GM12878 (cell line): ENCODE measurements at regions not wholly inside any gene's neighbourhood (a gene's known extent, or its start where the extent isn't known, plus 50 kb on each side); places are given as distances from the start of the nearest gene placed in this dataset.

Experiments
- CHD2 ChIP-seq: IDR thresholded peaks from 2 replicates; pipeline ENCODE4 v1.6.1; 2011; ENCODE audit warnings: low read depth, low read length, improper control_type of control experiment, borderline replicate concordance
- CTCF ChIP-seq, 3 experiments: IDR thresholded peaks in 2 of 3; conservative IDR thresholded peaks in 1 of 3; 2 replicates each; pipeline ENCODE4 v1.5.1; 2011; ENCODE audit warnings: low read depth in 3 of 3, low read length in 3 of 3, mild to moderate bottlenecking in 3 of 3, control low read depth in 2 of 3, moderate library complexity in 2 of 3, inconsistent platforms in 1 of 3, mixed read lengths in 1 of 3; ENCODE audit not compliant: control insufficient read depth in 2 of 3, insufficient read depth in 1 of 3; ENCODE audit errors: extremely low read depth in 1 of 3
- EZH2 ChIP-seq: IDR thresholded peaks from 2 replicates; pipeline ENCODE4 v1.6.1; 2012; ENCODE audit warnings: low read depth, mild to moderate bottlenecking, control low read depth, inconsistent platforms, low read length, borderline replicate concordance; ENCODE audit not compliant: control insufficient read depth
- GABPA ChIP-seq: IDR thresholded peaks from 2 replicates; pipeline ENCODE4 v1.6.1; 2014; ENCODE audit warnings: antibody characterized with exemption, low read depth, mild to moderate bottlenecking, inconsistent platforms
- IRF4 ChIP-seq: IDR thresholded peaks from 2 replicates; pipeline ENCODE4 v1.6.1; 2011; ENCODE audit warnings: low read depth, low read length
- MAX ChIP-seq: IDR thresholded peaks from 2 replicates; pipeline ENCODE4 v1.6.1; 2012; ENCODE audit warnings: low read depth, low read length, improper control_type of control experiment
- NR2C2 ChIP-seq: IDR thresholded peaks from 2 replicates; pipeline ENCODE4 v1.6.1; 2011; ENCODE audit warnings: borderline replicate concordance, low read depth; ENCODE audit not compliant: control insufficient read depth, insufficient read length
- POLR2AphosphoS5 ChIP-seq: IDR thresholded peaks from 2 replicates; pipeline ENCODE4 v1.6.1; 2011; ENCODE audit warnings: mild to moderate bottlenecking, low read length, inconsistent platforms
- RAD21 ChIP-seq: IDR thresholded peaks from 2 replicates; pipeline ENCODE4 v1.6.1; 2011; ENCODE audit warnings: mild to moderate bottlenecking, low read depth, low read length, moderate library complexity; ENCODE audit not compliant: insufficient read depth
- SMAD1 ChIP-seq: fragments of 450-650 bp; IDR thresholded peaks from 2 replicates; pipeline ENCODE4 v1.6.1; 2018; ENCODE audit warnings: mild to moderate bottlenecking, low read depth; ENCODE audit not compliant: partially characterized antibody
- TAF1 ChIP-seq: IDR thresholded peaks from 2 replicates; pipeline ENCODE4 v1.6.1; 2011; ENCODE audit warnings: mild to moderate bottlenecking, low read depth, low read length, borderline replicate concordance
- ZBTB33 ChIP-seq: fragments of 450-650 bp; IDR thresholded peaks from 2 replicates; pipeline ENCODE4 v1.6.1; 2017; ENCODE audit warnings: mild to moderate bottlenecking

- TF ChIP-seq TAF1 (no peak), CTCF (IDR thresholded peaks at IDR 0.05 in 2 of 3, conservative IDR thresholded peaks at IDR 0.05 in 1 of 3; ENCODE audit: control insufficient read depth in 2 of 3, extremely low read depth in 1 of 3, insufficient read depth in 1 of 3, low read depth in 3 of 3, low read length in 3 of 3) (no peak), SMAD1 (no peak), RAD21 (no peak), GABPA (no peak), ZBTB33 (no peak), NR2C2 (no peak), EZH2 (no peak), IRF4 (no peak), POLR2AphosphoS5 (no peak), MAX (no peak), CHD2 (no peak)
Observed at GRCh38 chr12:97051341-97051740, 144.3 kb downstream of the NEDD1 start.
